Inferior parietal cortex (tissue), 1 donor: ENCODE measurements at regions not wholly inside any gene's neighbourhood (a gene's known extent, or its start where the extent isn't known, plus 50 kb on each side); places are given as distances from the start of the nearest gene placed in this dataset.

Source experiments
- DNase-seq: peaks from one replicate; pipeline ENCODE4 v3.0.0-alpha.2; 2016; ENCODE audit errors: extremely low spot score

DNA sequence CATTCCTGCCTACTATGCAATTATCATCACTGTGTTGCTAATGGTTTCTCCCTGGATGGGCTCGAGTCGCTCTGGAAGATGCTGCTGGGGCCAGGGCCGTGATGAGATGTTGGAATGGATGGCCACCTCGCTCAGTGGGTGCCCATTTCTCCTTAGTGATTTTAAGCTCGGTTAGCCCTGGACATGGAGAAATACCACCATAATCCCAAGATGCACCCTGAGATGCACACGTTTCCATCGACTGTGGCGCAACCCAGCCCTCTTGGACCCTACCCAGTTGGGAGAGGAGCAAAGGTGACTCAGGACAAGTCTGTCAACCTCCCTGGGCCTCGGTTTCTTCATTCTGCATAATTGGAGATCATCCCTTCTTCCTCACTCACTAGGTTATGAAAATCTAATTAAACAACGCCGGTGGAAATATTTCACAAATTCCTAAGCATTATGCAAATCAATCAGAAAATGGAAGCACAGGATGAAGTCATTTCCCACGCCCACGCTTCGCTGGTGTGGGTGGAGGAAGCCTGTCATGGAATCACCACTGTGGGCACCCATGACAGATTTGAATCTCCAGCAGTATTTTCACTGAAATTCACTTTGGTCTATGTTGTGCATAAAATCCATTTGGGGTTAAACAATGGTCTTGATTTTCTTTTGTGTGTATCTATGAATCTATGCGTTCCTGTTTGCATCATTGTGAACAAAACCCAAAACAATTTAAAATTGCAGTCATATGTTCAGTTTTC is 195.2 kb downstream of the AXIN2 start:
- DNase-seq, result no peak

DNA sequence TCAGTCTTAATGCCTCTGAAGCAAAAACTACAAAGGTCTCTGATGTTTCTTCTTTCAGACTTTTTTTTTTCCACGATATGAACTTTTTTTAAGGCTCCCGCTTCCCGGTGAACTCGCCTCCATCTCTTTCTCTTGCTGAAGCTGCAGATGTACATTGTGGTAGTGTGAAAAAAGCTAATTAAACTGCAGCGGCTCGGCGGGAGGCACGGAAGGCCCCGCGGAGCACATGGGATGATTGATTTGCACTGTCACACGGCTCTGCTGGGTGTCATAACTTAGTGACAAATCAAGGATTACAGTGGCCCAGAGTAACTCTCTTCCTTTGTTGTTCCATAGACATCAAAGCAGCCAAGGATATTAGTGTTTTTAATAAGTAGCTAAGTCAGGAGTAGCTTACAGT is 196.3 kb downstream of the AXIN2 start:
- DNase-seq, result no peak

DNA sequence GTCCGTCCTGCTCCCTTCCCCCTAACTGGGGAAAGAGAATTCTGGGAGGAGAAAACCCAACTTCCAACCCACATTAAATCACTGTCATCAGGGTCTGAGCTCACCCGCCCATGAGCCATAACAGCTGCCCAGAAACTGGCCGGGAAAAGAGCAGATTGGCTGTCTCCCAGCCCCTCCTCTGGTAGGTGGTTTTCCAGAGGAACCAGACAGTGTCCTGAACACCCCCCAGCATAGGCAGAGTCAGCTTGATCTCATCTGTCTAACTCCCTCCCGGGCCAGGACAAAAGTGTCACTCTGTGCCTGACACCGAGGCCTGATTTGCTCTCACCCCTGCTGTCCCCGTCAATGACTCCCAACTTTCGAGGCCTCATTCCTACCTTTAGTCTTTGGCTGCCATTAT is 197.0 kb downstream of the AXIN2 start:
- no peak for DNase-seq

DNA sequence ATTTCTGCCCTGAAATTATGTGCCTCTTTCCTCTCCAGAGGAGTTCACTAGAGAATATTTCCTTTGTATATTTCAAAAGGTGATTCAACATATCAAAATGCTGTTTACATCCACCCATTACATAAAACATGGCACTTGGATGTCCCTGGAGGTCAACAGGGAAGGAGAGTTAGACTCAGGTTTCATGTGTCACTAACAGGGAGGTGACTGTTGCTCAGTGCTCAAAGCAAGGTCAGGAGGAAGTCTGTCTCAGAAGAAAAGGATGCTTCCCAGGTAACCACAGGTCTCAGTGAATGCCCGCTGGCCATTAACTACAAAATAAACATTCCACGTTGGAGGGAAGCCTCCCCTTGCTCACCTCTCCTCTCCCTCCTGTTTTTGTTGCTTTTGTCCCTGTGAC is 198.6 kb downstream of the AXIN2 start:
- DNase-seq, result no peak

DNA sequence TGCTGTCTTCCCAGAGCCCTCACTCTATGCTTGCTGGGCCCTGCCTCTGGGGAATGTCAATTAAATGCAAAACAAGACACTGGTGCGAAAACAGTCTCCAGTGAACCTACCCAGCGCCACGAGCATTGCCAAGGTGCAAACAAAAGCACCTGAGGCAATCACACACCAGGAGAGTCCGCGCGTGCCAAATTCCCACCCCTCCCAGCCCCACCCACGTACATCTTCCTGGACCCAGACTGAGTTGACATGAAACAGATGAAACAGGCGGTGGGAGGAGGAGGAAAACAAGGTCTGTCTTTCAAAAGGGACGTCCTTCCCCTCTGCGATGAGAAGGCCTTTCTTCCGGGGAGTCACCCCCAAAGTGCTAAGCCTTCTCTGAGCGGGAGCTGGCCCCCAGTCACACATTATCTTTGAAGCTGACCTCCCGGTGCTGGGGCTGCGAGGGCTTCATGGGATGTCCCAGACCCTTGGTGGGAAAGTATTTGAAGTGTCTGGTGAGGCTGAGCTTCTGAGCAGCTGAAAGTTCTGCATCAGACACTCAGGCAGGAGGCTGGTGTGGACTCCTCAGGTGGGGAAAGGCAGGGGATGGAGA is 200.4 kb downstream of the AXIN2 start:
- no peak for DNase-seq

DNA sequence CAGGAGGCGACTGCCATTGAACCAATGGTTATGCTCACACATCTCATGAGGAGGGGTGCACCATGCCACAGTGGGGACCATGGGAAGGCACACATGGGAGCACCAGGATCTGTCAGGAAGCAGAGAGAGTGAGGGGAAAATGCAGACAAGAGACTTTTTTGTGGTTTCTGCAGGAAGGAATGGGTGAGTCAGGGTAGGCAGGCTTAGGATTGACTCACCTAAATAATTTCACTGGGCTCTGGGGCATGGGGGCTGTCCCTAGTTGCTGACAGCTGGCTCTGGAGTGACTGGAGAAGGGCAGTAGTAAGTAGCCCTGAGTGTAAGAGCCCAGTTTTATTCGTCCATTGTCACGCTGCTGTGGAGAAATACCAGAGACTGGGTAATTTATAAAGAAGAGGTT is 202.4 kb downstream of the AXIN2 start:
- no peak for DNase-seq

DNA sequence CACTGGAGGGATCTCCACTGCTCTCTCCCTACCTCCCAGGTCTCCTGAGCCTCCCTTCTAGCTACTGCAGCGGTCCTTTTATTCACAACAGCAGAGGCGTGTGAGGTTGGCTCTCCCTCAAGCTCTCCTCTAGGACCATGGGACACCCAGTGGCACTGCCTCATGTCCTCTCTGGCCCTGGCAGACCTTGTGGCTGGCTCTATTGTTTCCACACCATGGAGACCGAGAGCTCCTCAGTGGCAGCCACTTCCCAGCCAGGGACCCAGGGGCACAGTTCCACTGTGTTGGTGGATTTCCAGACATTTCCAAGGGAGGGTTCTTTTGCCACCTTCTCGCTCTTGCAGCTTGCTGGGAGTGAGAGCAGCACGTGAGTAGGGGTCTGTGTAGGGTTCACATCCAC is 204.9 kb downstream of the AXIN2 start:
- no peak for DNase-seq

DNA sequence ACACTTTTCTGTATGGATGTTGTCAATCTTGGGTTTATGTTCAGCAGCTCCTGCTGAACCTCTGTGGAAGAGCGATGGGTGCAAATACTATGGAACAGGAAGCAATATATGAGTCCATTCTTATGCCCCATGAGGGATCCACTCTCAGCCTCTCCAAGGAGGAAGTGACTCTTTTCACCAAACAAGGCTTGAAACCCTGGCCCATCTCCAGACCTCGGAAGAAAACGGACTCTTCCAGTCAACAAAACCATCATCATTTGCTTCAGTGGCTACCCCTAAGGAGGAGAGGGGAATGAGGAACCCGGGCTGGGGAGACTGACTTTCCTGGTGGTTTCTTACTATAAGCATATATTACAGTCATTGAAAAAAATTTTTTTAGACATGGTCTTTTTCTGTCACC is 206.2 kb downstream of the AXIN2 start:
- no peak for DNase-seq

DNA sequence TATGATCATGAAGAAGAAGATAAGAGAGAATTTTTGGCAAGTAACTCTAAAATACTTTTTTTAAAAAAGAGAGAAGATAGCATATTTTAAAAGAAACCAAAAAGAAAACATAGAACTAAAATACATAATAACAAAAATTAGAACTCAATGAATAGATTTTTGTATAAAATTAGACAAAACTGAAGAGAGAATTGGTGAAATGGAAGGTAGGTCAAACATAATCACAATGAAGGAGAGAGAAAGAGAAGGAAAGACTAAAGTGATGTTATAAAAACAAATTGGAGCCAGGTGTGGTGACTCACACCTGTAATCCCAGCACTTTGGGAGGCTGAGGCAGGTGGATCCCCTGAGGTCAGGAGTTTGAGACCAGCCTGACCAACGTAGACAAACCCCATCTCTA is 211.5 kb downstream of the AXIN2 start:
- DNase-seq, result no peak

DNA sequence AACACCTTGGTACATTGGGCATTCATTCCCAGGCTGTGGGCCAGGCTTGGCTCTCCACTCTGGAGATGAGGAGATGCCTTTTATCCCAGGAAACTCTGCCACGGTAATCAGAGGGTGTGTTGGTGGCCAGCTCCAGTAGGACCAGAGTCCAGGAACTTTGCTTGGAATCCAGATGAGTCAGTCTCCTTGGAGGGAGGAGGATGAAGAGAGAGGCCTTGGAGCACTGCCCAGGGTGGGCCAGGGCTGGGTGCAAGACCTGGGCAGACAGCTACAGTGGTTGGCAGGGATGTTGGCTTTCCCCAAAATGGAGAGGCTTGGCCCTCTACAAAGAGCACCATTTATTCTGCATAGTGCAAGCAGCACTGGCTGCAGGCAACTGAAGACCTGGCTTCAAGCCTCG is 209.0 kb downstream of the RGS9 start:
- no peak for DNase-seq

DNA sequence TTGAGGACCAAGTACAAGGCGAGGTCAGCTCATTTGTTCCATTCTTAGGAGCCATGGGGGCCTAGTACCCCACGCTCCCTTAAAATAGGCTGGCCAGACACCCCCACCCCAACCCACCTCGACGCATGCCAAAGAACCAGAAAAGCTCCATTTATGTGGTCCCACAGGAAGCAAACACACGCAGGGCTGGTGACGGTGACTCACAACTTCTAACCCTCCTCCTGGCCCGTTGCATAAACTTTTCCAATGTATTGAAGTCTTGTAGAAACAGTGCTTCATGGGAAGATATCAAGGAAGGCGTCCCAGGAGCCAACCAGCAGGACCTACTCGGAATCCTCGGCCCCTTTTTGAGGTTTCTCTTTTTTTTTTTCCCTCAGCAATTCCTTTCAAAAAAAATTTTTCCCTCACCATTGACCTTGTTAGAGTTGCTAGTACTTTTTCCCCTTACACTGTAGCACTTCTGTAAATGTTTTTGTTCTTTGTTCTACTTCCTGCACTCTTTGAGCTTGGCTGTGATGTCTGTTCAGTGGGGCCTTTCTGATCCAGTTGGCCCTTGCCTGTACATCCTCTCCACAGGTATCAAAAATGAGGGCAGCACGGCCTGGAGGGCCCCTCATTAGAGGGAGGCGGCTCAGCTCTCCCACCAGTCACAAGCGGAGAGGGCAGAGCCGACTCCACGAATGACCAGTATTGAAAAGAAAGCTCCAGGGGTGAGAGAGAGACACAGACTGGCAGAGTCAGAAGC is 208.3 kb downstream of the RGS9 start:
- DNase-seq, result no peak

DNA sequence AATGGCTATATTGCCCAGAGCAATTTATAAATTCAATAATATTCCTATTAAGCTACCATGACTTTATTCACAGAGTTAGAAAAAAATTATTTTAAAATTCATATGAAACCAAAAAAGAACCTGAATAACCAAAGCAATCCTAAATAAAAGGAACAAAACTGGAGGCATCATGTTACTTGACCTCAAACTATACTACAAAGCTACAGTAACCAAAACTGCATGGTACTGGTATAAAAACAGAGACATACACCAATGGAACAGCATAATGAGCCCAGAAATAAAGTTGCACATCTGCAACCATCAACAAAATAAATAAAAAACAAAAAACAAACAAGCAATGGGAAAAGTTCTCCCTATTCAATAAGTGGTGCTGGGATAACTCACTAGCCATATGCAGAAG is 203.2 kb downstream of the RGS9 start:
- no peak for DNase-seq

DNA sequence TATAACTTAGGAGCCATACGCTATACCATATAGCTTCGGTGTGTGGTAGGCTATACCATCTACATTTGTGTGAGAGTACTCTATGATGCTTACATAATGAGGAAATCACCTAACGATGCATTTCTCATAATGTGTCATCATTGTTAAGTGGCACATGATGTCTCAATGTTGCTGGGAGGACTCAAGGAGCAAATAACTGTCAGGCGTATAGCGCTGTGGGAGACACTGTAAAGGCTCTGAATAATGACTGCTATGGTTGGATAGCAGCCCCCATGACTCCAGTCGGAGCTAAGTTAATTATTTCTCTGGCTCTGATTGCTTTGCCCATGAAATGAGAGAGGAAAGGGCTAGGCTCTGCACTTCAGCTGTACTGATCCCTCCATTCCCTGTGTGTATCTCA is 197.2 kb downstream of the RGS9 start:
- DNase-seq, result no peak

DNA sequence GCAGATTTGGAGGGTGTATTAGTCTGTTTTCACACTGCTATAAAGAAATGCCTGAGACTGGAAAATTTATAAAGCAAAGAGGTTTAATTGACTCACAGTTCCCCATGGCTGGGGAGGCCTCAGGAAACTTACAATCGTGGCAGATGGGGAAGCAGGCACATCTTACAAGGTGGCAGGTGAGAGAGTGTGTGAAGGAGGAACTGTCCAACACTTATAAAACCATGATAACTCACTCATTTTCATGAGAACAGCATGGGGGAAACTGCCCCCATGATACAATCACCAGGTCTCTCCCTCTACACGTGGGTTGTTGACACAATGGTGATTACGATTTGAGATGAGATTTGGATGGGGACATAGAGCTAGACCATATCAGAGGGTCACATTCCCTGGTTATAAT is 195.6 kb downstream of the RGS9 start:
- no peak for DNase-seq

DNA sequence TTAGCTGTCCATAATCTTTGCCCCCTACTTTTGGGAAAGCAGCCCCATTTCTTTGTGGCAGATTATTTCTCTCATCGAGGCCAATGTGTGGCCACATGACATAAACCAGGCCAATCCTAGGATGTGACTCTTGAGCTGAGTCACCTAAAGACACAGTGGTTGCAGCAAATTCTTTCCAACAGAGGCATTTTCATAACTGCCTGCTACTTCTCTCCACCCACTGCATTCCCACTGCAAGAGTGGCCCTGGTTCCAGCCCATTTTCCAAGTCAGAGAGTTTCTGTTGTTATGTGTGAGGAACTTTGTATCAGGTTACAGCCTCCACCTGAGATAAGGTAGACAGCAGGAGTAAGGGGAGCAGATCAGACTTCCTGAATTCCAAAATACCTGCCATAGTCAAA is 195.2 kb downstream of the RGS9 start:
- no peak for DNase-seq

DNA sequence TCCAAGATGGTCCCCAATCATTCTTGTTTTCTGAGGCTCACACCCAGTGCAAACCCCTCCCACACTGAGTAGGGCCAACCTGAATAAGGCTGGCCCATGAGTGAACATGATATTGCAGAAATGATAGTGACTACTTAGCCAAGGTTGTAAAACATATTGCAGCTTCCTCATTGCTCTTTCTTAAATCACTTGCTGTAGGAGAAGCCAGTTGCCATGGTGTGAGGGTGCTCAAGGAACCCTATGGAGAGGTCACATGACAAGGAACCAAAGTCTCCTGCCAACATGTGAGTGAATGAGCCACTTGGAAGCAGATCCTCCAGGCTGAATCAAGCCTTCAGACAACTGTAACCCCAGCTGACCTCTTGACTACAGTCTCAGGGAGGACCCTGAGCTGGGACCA is 191.4 kb downstream of the RGS9 start:
- DNase-seq, result no peak

DNA sequence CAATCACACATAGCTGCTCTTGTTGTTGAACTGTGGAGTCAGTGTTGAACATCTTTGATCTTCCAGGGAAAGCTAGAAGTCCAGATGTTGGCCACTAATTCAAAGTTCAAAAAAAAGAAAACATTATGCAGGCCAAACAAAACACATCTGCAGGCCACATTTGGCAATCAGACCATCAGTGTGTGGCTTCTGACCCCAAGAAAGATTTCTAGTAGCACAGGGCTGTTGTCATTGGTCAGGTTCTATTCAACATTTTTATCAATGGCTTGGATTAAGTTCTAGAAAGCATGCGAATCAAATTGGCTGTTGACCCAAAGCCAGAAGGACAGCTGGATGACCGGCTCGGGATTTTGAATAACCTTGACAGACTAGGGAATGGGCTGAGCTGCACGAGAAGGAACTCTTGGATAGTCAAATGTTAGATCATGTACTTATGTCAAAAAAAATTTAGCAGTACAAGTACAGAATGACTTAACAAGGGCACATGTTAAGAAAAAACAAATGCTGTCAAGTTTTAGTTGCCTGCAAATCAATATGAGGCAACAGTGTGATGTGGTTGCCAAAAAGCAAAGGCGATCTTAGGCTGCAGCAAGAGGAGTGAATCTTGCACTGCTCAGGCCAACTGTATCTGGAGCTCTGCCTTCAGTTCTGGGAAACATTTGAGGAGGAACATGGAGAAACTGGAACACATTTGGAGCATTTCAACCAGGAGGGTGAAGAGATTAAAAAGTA is 187.6 kb downstream of the RGS9 start:
- no peak for DNase-seq

DNA sequence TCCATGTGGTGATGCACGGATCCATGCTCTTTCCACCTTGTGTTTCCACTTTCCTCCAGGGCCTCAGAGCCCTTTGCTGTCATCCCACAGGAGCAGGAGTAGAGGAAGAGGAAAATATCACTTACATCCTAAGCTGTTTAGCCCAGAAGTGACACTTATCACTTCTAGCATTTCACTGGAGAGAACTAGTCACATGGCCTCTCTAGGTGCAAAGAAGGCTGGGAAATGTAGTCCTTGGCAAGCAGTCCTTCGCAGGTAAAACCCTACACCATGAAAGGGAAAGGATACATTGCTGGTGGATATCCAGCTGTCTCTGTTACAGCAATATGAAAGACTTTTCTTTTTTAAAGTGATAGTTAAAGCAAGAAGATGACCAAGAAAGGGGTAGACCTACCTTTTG is 185.9 kb downstream of the RGS9 start:
- no peak for DNase-seq

DNA sequence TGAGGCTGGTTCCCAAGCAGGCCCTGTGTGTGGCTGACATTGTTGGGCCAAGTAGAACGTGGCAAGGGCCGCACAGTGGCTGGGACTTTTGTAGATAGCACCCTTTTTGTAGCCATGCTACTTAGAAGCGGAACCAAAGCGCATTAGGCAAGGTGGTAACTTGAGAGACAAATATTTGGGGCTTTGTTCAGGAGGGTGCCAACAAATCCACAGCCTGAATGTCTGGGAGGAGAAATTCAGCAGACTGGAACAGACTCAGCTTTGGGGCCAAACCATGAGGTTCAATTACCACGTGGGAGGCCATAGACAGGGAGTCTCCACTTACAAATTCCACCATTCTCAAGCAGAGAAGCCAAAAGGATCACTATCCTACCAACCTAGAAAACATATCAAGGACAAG is 183.7 kb downstream of the RGS9 start:
- no peak for DNase-seq

DNA sequence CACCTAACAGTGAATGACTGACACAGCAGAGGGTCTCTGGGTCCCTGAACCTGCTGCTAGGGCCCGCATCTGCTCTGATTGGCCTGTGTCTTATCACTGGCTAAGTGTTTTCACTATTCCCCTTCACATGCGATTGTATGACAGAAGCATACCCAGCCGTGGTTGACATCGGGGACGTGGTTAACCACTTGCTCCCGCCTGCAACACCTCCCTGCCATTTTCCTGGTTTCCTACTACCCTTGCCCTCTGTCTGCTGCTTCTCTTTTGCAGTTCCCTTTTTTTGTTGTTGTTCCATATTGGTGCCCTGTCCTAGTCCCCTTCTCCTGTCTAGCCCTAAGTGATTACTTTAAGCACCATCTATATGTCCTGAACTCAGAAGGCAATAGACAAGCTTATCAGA is 177.0 kb downstream of the RGS9 start:
- DNase-seq, result no peak

DNA sequence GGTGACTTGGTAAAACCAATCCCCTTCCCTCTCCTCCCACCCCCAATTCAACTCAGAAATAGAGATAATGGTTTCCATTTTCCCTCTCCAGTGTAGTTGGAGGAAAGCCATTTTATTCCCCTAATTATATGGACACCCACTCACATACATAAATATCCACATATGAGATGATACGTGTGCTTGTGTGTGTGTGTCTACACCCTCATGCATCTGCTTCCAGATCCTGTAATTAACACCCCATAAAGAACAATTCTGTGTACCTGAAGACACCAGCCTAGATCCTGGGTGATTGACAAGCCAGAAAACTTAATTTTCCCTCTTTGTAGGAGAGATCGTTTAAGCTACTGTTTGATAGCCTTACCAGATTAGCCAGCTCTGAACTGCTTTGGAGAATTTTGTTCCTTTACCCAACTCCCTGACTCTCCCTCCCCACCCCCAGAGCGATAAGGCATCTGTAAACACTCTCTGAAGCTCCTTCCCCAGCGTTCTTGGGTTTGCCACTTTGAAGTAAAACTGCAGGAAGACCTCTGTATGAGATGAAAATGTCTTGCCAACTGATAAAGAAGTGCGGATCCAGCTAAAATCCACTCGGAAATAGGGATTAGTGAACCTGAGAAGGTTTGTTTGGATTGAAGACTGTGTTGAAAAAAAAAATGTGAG is 175.7 kb downstream of the RGS9 start:
- no peak for DNase-seq

DNA sequence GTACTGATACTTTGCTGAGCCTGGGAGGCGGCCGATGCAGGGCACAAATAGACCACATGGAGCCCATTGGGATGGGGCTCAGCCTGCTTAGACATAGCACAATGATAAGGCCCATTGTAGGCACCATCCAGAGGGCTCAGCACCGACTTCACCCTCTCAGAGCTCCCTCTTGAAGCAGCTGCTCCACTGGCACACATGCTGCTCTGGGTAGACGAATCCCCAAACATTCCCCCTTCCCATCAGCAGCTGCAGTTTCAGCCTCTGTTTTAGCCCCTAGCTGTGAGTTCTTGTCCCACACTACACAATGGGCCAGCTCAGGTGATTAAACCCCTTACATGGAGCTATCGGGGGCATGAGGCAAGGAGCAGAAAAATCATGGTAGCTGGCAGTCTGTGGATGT is 174.1 kb downstream of the RGS9 start:
- no peak for DNase-seq
